ENCODE measurements at regions not wholly inside any gene's neighbourhood (a gene's known extent, or its start where the extent isn't known, plus 50 kb on each side); places are given as distances from the start of the nearest gene placed in this dataset.

- TF ChIP-seq CTCF (IDR thresholded peaks at IDR 0.05): no peak
- TF ChIP-seq POLR2A (IDR thresholded peaks at IDR 0.05): no peak
Measured at GRCh38 chr17:54848368-54848987, 52.2 kb upstream of the TOM1L1 start.
